Hematopoietic multipotent progenitor cell treated with erythropoietin and hydrocortisone succinate and interleukin-3 and kit ligand, for 6 days (in vitro differentiated cells): ENCODE measurements at regions not wholly inside any gene's neighbourhood (a gene's known extent, or its start where the extent isn't known, plus 50 kb on each side); places are given as distances from the start of the nearest gene placed in this dataset.

ENCODE experiments used
- DNase-seq: peaks from one replicate; pipeline ENCODE4 v3.0.0-alpha.2; 2015

DNA sequence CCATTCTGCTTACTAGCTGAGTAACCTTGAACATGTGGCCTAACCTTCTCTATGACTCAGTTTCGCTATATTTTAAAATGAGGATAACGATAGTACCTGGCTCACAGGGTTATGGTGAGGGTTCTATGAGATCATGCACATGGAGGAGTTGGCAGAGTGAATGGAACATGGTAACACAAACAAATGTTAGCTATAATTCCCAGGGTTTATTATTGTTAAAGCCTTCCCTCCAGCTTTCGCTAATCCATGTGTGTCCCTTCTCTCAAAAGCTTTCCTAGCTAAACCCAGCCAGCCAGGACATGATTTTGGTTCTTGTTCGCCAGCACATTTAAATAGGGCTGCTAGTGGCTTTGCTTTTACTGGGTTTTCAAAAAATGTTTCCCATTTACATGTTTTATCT, 361.0 kb upstream of the NFE2L3 start:
- no peak for DNase-seq

- no peak for DNase-seq
Measured at GRCh38 chr7:25792586-25792985, 359.4 kb upstream of the NFE2L3 start.

DNA sequence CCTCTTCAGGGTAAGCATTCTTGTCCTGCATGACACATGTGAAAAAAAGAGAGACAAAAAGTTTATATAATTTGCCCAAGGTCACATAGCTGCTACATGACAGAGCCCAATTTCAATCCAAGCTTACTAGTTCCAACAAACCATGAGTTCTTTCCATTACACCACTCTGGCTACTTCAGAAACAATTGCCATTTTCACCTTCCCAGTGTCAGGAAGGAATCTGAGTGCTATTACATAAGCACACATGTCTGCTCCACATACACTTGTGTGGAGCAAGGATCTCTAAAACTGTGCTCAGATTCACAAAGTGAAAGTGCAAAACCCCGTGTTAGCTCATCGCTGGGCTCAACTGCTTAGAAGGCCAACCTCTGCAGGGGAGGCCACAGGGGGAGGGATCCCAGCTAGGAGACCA, 356.2 kb upstream of the NFE2L3 start:
- no peak for DNase-seq

DNA sequence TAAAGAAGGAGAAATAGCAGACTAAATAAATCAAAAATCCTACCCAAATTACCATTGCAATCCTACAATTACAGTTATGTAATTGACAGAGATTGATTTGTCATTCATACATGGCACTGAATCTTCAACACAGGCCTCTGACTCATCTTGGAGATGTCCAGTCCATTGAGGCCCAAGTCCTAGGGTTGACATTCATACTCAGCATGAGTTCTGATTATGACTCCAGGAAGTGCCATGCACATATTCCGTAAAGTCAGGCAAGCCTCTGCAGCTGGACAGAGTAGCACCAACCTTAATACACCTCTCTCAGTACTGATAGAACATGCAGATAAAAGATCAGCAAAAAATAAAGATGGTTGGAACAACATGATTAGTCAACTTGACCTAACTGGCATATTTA, 353.7 kb upstream of the NFE2L3 start:
- no peak for DNase-seq

GRCh38 chr7:25801214-25801613, 350.8 kb upstream of the NFE2L3 start:
- no peak for DNase-seq

DNA sequence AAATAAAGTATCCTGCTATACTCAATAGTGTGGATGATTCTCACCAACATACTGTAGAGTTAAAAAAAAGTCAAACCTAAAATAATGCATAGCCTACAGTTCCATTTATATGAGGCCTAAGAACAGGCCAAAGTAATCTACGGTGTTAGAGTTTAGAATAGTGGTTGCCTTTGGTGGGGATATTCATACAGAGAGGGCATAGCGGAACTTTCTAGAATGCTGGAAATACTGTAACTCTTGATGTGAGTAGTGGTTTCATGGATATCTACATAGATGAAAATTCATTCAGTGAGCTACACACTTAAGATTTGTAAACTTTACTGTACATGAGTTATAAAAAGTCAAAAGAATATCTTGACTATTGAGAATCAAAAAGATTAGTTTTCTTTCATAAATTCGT, 349.9 kb upstream of the NFE2L3 start:
- DNase-seq = no peak

- DNase-seq = no peak
Measured at GRCh38 chr7:25802473-25802872, 349.5 kb upstream of the NFE2L3 start.

DNA sequence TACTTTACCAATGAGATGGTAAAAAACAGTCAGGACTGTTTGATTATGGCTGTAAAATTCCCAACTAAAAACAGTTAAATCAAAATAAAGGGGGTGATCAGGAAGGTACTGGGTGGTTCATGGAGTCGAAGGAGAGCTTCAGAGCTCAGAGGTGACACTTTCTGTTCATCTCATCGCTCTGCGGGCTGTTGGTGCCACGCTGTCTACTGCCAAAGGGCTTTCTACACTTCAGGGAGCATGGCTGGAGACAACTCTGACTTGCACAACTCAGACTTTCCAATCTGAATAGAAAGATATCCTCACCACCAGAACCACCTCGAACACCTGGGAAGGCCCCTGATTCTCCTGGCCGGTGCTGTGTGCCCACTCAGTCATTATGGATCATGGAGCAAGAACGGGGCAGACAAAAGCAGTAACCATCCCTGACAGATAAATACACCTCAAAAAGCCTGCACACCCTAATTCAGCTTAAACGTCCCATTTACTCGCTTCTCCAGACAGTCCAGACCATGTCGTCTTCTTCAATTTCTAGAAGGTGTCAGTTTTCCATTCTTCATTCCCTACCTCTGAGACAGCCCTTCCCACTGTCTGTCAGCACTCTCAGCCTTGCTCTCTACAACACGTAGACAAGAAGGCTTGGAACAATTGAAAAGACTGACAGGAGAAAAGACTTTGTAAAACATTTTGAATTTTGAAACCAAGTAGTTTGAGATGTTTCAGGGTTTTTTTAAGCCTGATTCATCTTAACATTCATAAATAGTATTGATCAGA, 348.7 kb upstream of the NFE2L3 start:
- DNase-seq = no peak

DNA sequence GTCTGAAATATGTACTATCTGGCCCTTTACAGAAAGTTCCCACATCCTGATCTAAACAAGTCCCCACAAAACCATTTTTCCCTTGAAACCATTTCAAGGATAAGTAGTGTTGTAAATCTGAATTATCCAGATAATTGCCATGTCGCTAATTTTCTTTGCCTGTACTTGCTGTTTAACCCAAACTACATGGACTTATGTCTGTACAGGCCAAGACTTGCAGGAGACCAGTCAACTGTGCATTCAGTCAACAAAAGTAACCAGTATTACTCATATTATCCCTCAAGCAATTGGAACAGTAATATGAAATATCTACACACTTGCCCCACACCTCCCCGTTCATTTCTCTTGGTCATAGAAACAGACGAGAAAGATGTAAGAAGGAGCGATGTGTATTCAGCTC, 347.8 kb upstream of the NFE2L3 start:
- DNase-seq = no peak

GRCh38 chr7:25805027-25805687, 346.8 kb upstream of the NFE2L3 start:
- no peak for DNase-seq

GRCh38 chr7:25807086-25807611, 344.8 kb upstream of the NFE2L3 start:
- DNase-seq = no peak

- no peak for DNase-seq
Measured at GRCh38 chr7:25809441-25809840, 342.6 kb upstream of the NFE2L3 start.

GRCh38 chr7:25812086-25812850, 339.7 kb upstream of the NFE2L3 start:
- no peak for DNase-seq

- DNase-seq = no peak
Measured at GRCh38 chr7:25813381-25813780, 338.6 kb upstream of the NFE2L3 start.

DNA sequence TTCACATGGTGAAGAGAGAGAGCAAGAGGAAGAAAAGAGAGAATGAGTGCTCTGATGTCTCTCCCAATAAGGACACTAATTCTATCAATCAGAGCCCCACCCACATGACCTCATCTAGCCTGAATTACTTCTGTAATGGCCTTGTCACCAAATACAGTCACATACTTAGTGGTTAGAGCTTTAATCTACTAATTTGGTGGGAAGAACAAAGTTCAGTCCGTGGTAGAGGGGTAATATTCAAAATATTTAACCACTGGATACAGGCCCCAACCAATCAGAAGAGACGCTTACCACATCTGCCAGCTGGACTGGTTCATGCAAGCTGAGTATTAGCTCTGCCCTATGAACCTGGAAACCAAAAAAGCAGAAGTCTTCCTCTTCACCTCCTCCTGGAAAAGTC, 336.3 kb upstream of the NFE2L3 start:
- DNase-seq = no peak

- DNase-seq = peak; percentile 34
Measured at GRCh38 chr7:25820432-25821040, 331.5 kb upstream of the NFE2L3 start.

- DNase-seq = no peak
Measured at GRCh38 chr7:25821225-25821624, 330.8 kb upstream of the NFE2L3 start.

DNA sequence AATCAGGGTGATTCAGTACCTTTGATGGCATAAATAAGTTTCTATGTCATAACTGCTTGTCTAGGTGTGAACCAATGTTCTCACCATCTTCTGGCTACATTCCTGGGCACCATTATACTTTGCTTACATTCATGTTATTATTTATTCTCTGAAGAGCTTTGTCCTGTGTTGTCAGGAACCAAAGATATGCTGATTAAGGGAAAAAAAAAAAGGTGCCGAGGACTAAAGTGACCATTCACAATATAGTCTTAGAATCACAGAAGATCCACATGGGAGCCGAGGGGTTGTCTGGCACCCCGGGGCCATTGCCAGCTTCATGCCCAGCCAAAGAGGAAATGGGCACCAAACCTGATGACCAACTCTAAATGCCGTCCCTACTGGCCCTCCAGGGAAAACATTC, 329.2 kb upstream of the NFE2L3 start:
- no peak for DNase-seq

DNA sequence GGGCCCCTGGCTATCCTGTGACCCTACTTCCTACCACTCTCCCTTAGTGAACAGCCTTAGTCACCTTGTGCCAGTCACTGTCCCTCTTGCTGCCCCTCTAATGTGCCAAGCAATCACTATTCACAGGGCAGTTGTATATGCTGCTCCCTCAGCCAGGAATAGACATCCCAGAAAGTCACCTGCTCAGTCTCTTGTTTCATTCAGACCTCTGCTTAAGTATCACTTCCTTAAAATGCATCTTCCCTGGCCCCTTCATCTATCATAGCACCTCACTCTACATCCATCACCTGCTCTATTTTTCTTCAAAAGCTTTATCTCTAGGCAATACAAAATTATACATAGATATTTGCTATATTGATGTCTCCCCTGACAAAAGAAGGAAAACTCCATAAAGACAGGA, 328.4 kb upstream of the NFE2L3 start:
- no peak for DNase-seq

- no peak for DNase-seq
Measured at GRCh38 chr7:25828468-25828867, 323.5 kb upstream of the NFE2L3 start.

DNA sequence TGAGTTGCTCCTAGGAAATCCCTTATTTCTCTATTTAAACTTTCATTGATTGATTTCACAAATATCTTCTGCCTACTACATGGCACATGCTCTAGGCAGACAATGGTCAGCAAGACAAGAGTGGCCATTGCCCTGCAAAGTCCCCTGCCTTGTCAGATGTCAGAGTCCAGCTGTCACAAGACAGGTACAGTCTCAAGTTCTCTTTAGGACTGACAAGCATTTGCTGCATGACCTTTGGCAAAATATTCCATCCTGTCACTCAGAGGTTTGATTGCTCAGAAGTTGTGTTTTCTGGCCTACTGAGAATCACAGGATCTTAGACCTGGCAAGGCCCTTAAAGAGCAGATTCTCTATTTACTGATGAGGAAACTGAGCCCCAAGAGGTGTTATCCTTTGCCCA, 322.3 kb upstream of the NFE2L3 start:
- DNase-seq = no peak

DNA sequence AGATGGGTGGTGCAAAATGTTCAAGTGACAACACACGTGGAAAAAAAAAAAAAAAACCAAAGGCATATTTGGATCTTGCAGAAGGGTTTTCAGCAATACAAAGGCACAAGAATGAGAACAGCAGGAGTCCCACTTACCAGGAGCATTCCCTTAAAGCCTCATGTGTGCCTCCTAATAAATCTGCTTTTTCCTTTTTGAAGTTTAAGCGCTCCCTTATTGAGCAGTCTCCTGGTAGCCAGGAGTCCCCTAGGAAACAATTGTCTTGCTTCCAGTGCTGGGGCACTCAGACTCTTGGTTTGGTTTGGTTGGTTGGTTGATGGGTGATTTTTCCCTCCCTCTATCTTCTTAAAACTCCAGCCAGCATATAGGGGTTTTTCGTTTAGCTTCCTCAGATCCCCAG, 321.8 kb upstream of the NFE2L3 start:
- no peak for DNase-seq

- DNase-seq = no peak
Measured at GRCh38 chr7:25831062-25831691, 320.8 kb upstream of the NFE2L3 start.
